Dermis blood vessel endothelial cell (primary cell): ENCODE measurements at regions not wholly inside any gene's neighbourhood (a gene's known extent, or its start where the extent isn't known, plus 50 kb on each side); places are given as distances from the start of the nearest gene placed in this dataset.

Experiments used
- DNase-seq: peaks from one replicate; pipeline ENCODE4 v3.0.0; 2010

DNA sequence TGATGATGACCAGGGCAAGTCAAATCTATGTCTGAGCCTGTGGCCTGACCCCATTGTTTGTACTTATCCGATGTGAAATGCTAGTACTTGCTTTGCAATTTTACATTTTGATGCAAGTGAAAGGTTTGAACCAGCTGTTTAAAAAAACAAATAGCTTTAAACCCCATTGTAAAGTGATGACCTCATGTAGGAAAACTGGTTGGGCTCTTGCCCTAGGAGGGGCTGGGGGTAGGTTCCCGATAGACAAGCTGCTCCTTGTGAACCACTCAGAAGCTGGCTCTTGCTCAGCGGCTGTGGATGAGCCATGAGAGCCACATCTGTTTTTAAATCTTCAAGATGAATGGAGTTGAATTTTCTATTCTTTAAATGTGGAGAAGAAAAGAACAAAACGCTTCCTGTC lies 185.3 kb downstream of the WDR11 start:
- no peak for DNase-seq

DNA sequence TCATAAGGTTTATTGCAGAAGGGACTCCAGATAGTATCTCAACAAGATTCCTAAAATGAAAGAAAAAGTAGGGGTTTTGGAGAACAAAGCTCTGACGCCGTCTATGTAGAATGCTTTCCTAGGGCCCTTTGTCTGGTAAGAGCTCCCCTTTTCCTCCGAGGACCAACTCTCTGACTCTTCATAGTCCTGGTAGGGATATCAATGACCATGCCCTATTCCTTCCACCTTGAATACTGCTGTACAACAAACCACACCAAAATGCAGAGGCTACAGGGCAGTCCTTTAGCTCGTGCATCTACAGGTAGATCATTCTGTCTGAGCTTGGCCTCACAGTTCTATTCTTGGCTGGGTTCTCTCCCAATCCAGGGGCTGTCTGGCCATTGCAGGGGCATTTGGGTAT lies 190.3 kb downstream of the WDR11 start:
- DNase-seq = no peak

DNA sequence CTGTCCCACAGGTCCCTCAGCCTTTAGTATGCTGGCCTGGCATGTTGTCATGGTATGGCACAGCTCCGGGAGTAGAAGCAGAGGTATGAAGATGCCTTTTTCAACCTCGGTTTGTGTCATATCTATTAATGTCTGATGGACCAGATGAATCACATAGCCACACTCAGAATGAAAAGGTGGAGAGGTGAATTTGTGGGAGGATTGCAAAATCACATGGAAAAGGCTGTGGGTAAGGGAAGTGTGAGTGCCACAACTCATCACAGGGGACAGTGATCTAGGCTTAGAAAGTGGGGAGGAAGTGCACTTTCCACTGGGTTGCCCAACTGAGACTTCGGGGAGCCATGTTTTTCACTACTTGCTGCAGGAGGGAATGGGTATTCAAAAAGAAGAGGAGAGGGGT lies 190.7 kb downstream of the WDR11 start:
- DNase-seq = no peak

DNA sequence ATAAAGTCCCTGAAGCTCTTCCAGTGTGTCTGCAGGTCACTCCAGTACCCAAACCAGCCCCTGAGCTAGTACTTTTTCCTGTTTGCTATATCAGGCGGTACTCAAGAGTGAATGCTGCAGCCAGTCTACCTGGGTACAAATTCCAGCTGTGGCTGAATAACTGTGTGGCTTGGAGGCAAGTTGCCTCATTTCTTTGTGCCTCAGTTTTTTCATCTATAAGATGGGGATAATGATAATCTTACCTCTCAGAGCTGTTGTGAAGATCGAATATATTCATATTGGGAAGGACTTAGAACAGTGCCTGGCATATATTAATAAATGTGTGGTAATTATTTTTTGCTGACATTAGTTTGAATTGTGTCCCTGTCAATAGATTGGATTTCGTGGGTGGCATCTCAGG lies 191.2 kb downstream of the WDR11 start:
- DNase-seq = no peak

DNA sequence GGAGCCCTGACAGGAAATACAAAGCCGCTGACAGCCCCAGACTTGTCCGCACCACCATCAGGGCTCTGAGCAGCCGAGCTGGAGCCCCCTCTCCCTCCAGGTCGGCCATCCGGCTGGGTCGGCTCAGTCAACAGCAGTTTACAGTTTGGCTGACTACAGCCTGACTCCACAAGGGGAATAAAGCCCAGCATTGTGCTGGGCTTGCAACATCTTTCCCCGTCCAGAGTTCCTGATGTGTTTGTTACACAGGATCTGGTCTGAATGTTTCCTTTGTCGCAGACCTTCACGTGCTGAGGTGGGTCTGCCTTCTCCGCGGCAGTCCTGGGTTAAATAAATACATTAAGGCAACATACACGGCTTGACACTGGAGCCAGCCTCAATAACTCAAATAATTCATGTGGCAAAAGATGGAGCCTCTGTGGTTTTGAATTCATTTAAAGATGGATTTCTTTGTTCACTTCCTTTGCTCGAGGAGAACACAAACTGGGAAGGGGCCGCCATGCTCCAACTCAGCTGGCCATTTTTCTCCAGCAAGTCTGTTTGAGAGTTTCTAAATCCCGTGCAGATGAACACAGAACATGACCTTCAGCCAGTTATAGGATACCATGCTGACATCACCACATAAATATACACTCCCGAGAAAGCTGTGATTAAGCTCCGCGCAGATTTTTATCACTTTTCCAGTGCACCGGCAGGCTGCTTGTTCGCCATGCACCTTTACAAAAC lies 192.1 kb downstream of the WDR11 start:
- no peak for DNase-seq

DNA sequence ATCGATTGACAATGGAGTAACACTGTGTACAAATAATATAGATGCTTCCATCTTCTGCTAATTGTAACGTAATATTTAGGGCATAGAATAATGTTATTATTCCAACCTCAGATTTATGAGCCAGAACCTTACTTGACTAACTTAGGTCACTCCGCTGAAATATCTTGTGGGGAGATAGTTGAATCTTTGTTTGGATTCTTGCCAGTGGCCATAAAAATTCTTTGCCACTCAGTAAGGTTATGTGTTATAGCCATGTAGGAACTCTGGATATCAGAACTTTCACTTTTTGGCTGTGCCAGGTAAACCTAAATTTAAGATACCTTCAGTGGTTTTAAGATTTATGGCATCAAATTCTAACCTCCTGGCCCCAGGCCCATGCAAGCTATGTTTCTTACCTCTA lies 197.6 kb downstream of the WDR11 start:
- no peak for DNase-seq

DNA sequence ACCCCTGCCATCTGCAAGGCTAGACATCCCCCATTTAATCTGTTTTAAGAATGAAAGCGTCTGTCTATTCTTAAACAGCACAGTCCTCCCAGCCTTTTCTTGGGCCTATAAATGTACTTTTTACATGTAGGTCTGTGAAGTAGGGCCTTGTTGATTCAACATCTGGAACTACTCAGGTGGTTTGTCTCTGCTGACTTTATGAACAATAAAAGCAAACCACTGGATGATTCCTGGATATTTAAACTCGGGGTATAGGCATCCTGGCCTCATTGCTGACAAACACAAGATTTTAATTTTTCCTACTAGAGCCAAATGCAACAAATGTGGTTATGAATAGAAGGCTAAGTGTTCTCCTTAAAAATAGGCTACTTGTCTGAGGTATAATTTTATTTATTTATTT lies 198.3 kb downstream of the WDR11 start:
- DNase-seq = no peak

DNA sequence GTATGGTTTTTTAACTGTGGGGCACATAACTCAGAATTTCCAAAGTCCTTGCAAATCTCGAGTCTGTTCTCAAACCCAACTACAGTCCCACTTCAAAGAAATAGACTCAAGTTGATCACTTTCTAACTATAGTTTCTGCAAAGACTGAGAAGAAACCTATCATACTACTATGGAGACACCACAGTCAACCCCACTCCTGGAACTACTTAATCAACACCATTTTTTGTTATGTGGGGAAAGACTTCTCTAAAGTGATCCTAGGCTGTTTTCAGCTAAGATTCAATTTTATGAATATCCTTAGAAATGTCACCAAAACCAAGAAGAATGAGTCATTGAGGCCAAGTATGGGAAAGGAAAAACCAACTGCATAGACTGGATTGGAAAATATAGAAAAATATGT lies 198.8 kb downstream of the WDR11 start:
- DNase-seq = no peak

DNA sequence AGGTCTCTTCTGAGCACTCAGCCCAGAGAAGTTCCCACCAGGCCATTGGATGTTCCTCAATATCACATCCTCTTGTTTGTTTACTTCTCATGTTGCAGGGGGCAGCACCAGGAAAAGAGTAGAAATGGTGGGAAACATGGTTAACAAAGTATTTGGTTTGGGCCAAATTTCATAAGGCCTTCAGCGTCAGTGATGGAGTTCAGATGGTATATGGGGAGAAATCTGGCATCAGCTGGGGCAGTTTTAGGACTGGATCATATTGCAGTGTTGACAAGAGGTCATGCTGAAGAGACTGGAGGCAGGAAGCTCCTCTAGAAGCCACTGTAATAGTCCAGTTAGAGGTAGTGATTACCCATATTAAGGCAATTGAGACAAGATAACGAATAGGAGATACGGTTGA lies 200.0 kb downstream of the WDR11 start:
- DNase-seq = no peak

DNA sequence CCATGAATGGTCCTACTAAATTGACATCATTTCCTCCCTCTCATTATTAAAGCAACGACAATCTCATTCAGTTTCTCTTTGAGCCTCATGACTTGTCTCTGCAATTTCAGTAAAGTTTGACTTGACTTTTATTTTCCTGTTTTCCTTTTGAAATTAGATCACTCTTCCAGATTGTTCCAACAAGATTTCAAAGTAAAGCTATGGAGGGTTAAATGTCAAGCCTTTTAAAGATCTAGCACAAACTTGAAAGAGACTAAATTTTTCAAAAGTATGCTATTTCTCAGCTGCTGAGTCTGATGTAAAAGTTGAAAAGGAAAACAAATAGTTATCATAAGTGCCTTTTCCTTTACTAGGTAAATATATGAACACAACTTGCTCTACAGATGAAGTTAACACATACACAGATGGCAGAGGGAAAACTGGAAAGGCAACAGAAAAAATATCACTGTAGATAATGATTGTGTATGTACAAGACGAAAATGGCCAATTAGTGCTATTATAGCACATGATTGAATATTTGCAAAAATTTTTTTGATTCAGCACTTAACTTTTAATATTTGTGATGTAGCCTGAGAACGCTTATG lies 200.6 kb downstream of the WDR11 start:
- DNase-seq = no peak

DNA sequence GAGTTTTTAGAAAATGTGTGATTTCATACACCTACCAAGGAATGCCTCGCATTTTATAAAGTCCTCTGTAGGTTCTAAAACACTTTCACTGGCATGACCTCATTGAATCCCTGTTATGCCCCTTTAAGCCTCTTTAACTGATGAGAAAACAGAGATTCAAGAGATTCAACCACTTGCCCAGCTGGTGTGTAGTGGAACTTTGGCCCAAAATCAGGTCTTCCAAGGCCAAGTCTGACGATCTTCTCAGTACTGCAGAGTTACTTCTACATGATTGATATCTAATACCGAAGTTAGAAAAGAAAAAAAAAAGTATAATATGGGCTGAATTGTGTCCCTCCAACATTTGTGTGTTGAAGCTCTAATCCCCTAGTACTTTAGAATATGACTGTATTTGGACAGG lies 202.0 kb downstream of the WDR11 start:
- no peak for DNase-seq

DNA sequence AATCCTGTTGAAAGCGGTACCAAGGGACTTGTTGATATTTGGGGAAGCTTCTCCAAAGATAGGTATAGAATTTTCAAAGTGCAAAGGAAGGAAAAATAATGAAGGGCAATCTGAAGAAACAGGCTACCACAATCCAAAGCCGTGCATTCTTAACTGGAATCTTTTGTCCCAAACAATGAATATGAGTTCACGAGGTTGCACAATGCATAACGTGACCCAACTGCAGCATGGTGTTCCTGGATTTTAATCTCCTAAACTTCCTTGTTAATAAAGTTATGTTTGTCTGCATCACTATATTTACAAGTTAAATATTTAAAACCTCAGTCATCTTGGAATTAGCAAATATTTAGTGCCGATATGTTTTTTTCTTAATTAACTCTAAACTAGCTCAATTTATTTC lies 203.7 kb downstream of the WDR11 start:
- no peak for DNase-seq

DNA sequence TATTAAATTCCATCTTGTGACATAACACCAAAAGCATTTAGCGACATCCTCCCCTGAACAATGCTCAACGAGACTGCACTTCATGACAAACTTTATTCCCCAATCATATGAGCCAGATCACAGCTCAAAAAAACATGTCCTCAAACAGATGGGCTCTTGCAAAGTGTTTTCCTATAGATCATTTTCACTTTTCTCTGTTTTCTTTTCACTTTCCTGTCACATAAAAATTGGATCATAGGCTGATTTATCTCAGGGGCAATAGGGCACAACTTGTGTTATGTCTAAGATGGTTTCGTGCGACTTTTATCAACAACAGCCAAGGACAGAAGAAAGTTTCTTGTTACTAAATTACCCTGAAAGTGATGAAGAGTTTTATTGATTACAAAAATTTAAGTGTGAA lies 206.1 kb downstream of the WDR11 start:
- DNase-seq = no peak

DNA sequence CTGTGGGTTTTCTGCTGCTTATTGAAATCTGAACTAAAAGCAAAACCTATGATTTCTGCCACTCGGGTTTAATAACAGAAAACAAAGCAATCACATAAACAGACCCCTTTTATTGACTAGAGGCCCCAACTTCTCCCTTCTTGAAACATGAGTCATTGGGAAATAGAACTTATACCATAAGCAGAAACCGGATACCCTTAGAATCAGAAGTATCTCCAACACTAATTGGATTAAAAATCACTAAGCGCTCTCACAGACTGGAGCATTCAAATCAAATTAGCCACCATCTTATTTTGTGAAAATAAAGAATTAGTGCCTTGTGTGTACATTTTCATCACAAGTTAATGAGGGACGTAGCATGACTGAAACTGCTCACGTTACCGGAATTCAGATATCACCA lies 206.9 kb downstream of the WDR11 start:
- no peak for DNase-seq

DNA sequence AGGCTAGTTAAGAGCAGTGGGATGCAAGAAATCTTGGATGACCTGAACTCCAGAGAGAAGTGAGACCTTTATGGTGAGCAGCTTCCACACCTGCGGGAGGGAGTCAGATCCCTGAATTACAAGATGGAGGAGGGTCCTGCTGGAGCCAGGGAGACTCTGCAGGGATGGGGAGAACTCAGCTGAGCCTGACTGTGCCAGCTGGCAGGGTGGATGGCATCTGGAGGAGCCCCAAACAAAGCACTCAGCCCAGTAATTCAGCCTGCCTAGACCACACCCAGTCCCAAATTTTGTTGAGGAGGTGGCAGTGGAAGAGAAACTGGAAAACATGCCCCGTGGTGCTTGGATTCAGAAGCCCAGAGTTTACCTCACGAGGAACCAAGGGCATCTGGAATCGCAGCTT lies 208.2 kb downstream of the WDR11 start:
- DNase-seq = no peak

DNA sequence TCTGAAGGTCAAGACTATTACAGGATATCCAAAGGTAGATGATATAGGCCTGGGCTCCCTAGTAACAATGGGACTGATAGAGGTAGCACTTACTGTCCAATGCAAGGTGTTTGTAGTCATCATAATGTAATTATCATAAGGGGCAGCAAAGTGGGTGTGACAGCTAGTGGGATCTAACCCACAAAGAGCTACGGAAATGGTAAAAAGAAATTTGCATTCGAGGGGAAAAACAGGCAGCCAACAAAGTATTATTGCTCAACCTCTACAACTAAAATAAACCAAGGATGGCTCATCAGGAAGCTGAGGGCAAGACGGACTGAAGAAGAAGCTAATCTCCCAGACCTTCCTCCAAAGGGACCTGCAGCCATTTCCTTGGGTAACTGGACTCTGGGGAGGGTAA lies 211.0 kb downstream of the WDR11 start:
- no peak for DNase-seq

DNA sequence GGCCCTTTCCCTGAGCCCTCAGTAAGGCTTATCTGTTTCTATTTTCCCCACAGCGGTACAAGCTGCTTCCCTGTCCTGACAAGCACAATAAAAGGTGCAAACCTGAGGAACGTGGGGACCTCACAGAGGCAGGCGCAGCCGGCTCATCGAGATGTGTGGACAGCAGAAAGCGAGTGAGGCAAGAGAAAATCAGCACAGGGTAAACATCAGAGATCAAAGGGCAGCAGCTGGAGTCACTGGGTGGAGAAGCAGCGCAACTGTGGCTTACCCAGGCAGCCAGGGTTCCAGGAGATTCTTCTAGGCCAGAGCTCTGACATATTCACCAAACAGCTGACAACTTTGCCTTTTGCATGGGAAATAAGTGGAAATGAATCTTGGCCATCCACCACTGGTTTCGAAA lies 212.6 kb downstream of the WDR11 start:
- DNase-seq = no peak

DNA sequence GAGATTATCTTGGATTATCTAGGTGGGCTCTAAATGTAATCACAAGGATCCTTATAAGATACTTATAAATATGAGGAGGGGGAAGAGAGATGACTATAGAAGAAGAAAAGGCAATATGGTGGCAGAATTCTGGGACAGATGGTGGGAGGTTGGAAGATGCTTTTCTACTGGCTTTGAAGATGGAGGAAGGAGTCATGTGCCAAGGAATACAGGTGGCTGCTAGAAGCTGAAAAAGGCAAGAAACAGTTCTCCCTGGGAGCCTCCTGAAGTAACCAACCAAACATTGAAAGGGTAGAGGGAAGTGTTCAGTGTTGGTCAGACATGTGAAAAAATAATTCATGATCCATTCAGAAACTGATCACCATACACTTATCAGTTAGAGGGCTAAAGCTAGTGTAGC lies 213.3 kb downstream of the WDR11 start:
- no peak for DNase-seq

DNA sequence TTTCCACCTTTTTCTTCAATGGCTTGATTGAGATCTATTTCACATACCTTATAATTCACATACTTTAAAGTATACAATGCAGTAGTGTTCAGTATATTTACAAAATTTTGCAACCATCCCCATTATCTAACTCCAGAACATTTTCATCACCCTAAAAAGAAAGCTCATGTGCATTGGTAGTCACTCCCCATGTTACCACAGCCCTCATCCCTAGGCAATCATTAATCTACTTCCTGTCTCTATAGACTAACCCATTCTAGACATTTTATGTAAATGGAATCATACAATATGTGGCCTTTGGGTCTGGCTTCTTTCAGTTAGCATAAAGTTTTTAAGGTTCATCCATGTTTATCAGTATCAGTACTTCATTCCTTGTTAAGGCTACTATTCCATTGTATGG lies 214.2 kb downstream of the WDR11 start:
- DNase-seq = no peak

DNA sequence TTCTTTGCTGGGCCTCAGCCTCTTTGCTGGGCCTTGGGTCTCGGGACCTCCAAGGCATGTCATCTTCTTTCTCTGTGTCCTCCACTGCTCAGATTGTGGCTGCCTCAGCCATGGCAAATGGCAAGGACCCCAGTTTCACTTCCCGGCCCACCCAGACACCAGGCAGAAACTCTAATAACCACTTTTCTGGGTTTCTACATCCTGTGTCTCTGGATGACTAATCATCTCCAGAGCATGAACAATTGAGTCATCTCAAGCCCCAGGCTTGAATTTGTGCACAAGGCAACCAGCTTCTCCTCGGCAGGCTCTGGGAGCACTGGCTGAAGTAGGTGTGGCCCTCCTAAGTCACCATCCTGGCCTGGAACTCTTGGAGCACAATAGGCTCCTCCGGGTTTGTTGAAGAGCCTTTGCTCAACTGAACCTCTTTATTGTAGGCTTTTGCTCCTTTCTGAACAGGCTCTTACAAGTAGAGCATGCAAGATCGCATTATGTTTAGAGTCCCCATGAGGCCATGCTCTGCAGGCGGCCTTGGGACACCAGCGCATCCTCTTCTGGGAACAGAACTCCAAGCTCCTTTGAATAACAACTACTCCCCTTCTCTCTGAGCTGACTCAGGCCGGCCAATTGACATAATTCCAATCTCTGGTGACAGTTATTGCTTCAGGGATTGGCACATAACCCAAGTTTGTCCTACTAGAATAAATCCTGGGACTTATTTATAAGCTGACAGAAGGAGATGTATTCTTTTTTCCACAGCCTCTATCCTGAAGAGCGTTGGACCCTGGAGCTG lies 218.1 kb downstream of the WDR11 start:
- DNase-seq = no peak

DNA sequence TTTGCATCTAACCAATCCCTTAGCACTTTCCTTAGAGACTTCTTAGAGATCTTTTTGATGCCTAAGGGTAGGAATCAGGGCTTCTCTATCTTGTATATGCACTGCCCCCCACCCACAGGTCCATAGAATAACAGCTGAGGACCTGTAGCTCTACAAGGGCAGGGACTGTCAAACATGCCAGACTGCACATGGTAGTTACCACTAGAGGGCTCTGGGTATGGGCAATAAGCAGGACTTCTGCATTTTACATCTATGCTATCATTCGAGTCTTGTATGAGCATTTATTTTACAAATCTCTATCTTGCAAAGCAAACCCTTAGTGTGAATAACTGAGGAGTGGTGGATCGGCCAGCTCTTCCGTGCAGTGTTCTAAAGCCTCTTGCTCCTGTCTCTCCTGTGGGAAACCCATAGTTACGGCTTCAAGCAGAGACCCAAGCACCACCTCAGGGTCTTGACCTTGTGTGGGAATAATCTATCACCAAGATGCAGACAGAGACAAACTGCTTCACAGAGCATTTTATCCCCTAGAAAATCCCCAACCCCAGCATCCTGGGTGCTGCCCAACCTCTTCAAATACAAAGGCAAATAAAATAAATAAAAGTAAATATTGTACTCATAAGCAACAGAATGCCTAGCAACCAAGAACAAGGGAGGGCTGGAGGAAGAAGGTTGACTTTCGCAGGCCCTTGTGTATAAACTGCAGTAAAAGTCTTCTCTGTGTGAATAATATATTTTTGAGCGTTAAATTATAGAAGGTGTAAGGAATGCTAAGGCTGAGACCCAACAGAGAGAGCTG lies 219.3 kb downstream of the WDR11 start:
- no peak for DNase-seq

DNA sequence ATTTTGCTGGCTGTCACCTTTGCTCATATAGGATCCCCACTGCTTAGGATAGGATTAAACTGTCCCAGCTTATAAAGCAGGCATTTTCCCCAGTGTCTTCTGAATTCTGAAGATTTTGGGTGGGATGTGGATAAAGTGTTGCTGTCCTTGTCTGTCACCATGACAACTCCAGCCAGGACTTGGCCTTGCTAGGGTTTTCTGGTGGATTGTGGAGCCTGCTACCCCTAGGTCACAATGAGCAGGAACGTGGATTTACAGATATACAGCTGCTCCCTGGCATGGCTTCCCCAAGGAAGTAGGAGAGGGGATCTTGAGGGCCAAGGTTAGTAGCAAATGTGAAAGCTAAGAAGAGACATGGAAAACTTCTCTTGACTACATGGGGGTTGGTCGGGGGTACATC lies 220.7 kb downstream of the WDR11 start:
- DNase-seq = no peak

DNA sequence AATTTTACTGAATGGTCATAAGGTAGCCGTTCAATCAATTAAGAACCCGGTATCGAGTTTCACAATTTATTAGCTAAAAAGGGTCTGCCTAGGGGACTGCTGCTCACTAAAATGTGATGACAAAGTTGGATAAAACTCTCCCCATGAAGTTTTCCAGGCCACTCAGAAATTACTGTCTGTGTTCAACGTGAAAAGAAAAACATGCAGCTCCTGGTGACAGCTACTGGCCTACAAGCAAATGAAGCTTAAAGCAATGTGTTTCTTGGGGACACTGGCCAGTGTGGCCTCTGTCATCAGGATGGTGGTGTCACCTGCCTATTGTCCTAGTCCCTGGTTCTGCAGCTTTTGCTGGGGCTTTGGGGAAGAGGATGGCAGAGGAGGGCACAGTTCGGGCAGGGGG lies 222.6 kb downstream of the WDR11 start:
- DNase-seq = no peak
